Neural cell (in vitro differentiated cells): ENCODE measurements at regions not wholly inside any gene's neighbourhood (a gene's known extent, or its start where the extent isn't known, plus 50 kb on each side); places are given as distances from the start of the nearest gene placed in this dataset.

Experiments
- H2AFZ ChIP-seq: fragments of 200-600, 300-800 bp; sonication (generic), shearing (Covaris generic); 2 replicates; pipeline ENCODE4 v1.6.0; 2014; ENCODE audit warnings: low read depth, mild to moderate bottlenecking, antibody characterized with exemption, low read length, moderate library complexity
- H3F3A ChIP-seq: fragments of 200-600 bp; shearing (Covaris generic); 2 replicates; pipeline ENCODE4 v1.6.1; 2016; ENCODE audit warnings: mild to moderate bottlenecking, moderate library complexity, mixed read lengths, antibody characterized with exemption, low read length; ENCODE audit not compliant: insufficient read depth, poor library complexity, severe bottlenecking
- H3K27ac ChIP-seq: fragments of 200-600, 300-800 bp; sonication (generic), shearing (Covaris generic); 2 replicates; pipeline ENCODE4 v1.5.1; 2014; ENCODE audit warnings: mild to moderate bottlenecking, low read length, moderate library complexity
- H3K27me3 ChIP-seq: fragments of 300-800, 200-600 bp; sonication (generic), shearing (Covaris generic); 2 replicates; pipeline ENCODE4 v1.6.0; 2014; ENCODE audit warnings: mild to moderate bottlenecking, low read depth, low read length, moderate library complexity; ENCODE audit not compliant: insufficient read depth
- H3K36me3 ChIP-seq: fragments of 300-800, 200-600 bp; sonication (generic), shearing (Covaris generic); 2 replicates; pipeline ENCODE4 v1.5.1; 2014; ENCODE audit warnings: mild to moderate bottlenecking, antibody characterized with exemption, low read length, moderate library complexity; ENCODE audit not compliant: insufficient read depth
- H3K4me2 ChIP-seq: fragments of 300-800, 200-600 bp; sonication (generic), shearing (Covaris generic); 2 replicates; pipeline ENCODE4 v1.6.0; 2014; ENCODE audit warnings: mild to moderate bottlenecking, low read length
- H3K4me3 ChIP-seq: fragments of 300-800, 200-600 bp; sonication (generic), shearing (Covaris generic); 2 replicates; pipeline ENCODE4 v1.5.1; 2014; ENCODE audit warnings: mild to moderate bottlenecking, low read length, moderate library complexity
- H3K79me2 ChIP-seq: fragments of 200-600 bp; shearing (Covaris generic); replicated peaks from 2 replicates; pipeline ENCODE4 v1.6.0; 2014; ENCODE audit warnings: mild to moderate bottlenecking, low read length, moderate library complexity; ENCODE audit not compliant: insufficient read depth
- H3K9ac ChIP-seq: fragments of 300-800, 200-600 bp; sonication (generic), shearing (Covaris generic); 2 replicates; pipeline ENCODE4 v1.6.1; 2016; ENCODE audit warnings: mild to moderate bottlenecking, low read length, mixed read lengths
- H3K9me2 ChIP-seq: fragments of 200-600 bp; shearing (Covaris generic); 2 replicates; pipeline ENCODE4 v1.6.1; 2016; ENCODE audit warnings: mild to moderate bottlenecking, low read length, mixed read lengths; ENCODE audit not compliant: insufficient read depth
- H3K9me3 ChIP-seq: fragments of 200-600, 300-800 bp; sonication (generic), shearing (Covaris generic); 2 replicates; pipeline ENCODE4 v1.6.1; 2016; ENCODE audit warnings: mild to moderate bottlenecking, mixed run types, low read length, moderate library complexity, mixed read lengths
- H4K20me1 ChIP-seq: fragments of 200-600 bp; shearing (Covaris generic); 2 replicates; pipeline ENCODE4 v1.6.1; 2016; ENCODE audit warnings: mild to moderate bottlenecking, mixed run types; ENCODE audit not compliant: insufficient read depth
- EP300 ChIP-seq: fragments of 450-650 bp; conservative IDR thresholded peaks from 2 replicates; pipeline ENCODE4 v1.6.1; 2014; ENCODE audit warnings: antibody characterized with exemption, mild to moderate bottlenecking, moderate library complexity; ENCODE audit not compliant: poor library complexity, severe bottlenecking
- EZH2 ChIP-seq: fragments of 200-600, 300-800 bp; shearing (Covaris generic), sonication (generic); IDR thresholded peaks from 2 replicates; pipeline ENCODE4 v1.6.1; 2014; ENCODE audit warnings: antibody characterized with exemption, low read length, borderline replicate concordance, mild to moderate bottlenecking; ENCODE audit not compliant: insufficient read depth, poor library complexity, severe bottlenecking
- MXI1 ChIP-seq: fragments of 450-650 bp; conservative IDR thresholded peaks from 2 replicates; pipeline ENCODE4 v1.6.1; 2014; ENCODE audit warnings: antibody characterized with exemption, mild to moderate bottlenecking; ENCODE audit not compliant: poor library complexity, severe bottlenecking
- POLR2AphosphoS5 ChIP-seq: IDR thresholded peaks from 2 replicates; pipeline ENCODE4 v1.6.1; 2012
- RAD21 ChIP-seq: fragments of 450-650 bp; conservative IDR thresholded peaks from 2 replicates; pipeline ENCODE4 v1.6.1; 2014; ENCODE audit warnings: antibody characterized with exemption, mild to moderate bottlenecking, moderate library complexity
- SMC3 ChIP-seq: fragments of 450-650 bp; conservative IDR thresholded peaks from 2 replicates; pipeline ENCODE4 v1.6.1; 2014; ENCODE audit warnings: antibody characterized with exemption, mild to moderate bottlenecking, moderate library complexity; ENCODE audit not compliant: poor library complexity
- TAF1 ChIP-seq: IDR thresholded peaks from 2 replicates; pipeline ENCODE4 v1.6.1; 2012; ENCODE audit warnings: low read depth
- TF ChIP-seq, protein P1 (sequence below): fragments of 450-650 bp; IDR thresholded peaks from 2 replicates; pipeline ENCODE4 v1.5.1; 2014; ENCODE audit warnings: antibody characterized with exemption, mild to moderate bottlenecking, moderate library complexity; ENCODE audit not compliant: poor library complexity, severe bottlenecking
- TF ChIP-seq, protein P2 (sequence below): IDR thresholded peaks from 2 replicates; pipeline ENCODE4 v1.6.1; 2012; ENCODE audit warnings: borderline replicate concordance

DNA sequence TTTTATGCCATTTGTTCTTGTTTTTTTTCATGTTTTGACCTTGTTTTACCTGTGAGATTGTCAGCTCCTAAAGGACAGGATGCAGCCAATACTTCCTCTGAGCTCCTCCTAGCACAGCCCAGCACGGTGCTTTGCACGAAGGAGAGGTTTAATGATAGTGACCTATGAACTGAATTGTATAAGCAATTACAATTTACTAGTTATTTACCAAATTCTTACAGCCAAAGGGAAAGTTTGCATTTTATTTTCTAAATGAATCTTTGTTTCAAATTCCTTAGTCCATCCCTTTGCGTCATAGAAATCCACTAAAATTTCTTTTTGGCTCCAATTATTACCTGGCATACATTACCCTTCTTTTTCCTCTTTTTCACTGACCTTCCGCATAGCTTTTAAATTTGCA, 326.1 kb downstream of the TDRD15 start:
- no peaks in the 10 kb centered on the region for H3K36me3 ChIP-seq
- H3K9ac ChIP-seq = no peak overlapping the region
- H3K4me3 ChIP-seq = no peak overlapping the region
- H3K79me2 ChIP-seq = no peaks in the 10 kb centered on the region
- no peaks in the 10 kb centered on the region for H4K20me1 ChIP-seq
- H3K27me3 ChIP-seq = no peaks in the 10 kb centered on the region
- no peak overlapping the region for H3K4me2 ChIP-seq
- TF ChIP-seq POLR2AphosphoS5 = no peak
- no peak overlapping the region for H2AFZ ChIP-seq
- peak overlapping the region; percentile 76 for H3K27ac ChIP-seq
- H3K9me2 ChIP-seq = no peaks in the 10 kb centered on the region
- H3K9me3 ChIP-seq = no peaks in the 10 kb centered on the region
- H3F3A ChIP-seq = no peaks in the 10 kb centered on the region

DNA sequence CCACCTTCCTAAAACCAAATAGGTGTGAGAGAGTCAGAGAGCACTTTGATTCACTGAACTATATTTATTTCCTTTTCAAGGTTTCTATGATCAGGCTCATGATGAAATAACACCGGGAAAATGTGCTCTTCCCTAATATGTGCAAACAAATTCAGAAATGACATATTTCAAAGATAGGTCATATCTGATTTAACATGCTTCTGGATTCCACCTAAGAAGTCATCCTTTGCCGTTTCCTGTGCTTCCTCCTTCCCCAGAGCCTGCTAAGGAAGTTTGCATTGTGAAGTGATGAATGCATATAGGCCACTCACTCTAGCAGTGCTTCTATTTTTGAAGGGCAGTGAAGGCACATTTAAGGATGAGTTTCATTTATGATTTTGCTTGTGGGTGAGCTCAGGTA, 327.6 kb downstream of the TDRD15 start:
- Histone ChIP-seq H3K4me3 (no peak overlapping the region), H2AFZ (no peak overlapping the region), H3K79me2 (no peaks in the 10 kb centered on the region), H3K4me2 (no peak overlapping the region), H3K27ac (no peak overlapping the region), H3K9me3 (no peaks in the 10 kb centered on the region), H4K20me1 (no peaks in the 10 kb centered on the region), H3K9me2 (no peaks in the 10 kb centered on the region), H3K36me3 (no peaks in the 10 kb centered on the region), H3F3A (no peaks in the 10 kb centered on the region), H3K27me3 (no peaks in the 10 kb centered on the region), H3K9ac (no peak overlapping the region)
- TF ChIP-seq TAF1 (no peak), EZH2 (no peak), SMC3 (no peak), RAD21 (no peak), POLR2AphosphoS5 (no peak), MXI1 (no peak), EP300 (no peak)
- TF ChIP-seq, protein P1, sequence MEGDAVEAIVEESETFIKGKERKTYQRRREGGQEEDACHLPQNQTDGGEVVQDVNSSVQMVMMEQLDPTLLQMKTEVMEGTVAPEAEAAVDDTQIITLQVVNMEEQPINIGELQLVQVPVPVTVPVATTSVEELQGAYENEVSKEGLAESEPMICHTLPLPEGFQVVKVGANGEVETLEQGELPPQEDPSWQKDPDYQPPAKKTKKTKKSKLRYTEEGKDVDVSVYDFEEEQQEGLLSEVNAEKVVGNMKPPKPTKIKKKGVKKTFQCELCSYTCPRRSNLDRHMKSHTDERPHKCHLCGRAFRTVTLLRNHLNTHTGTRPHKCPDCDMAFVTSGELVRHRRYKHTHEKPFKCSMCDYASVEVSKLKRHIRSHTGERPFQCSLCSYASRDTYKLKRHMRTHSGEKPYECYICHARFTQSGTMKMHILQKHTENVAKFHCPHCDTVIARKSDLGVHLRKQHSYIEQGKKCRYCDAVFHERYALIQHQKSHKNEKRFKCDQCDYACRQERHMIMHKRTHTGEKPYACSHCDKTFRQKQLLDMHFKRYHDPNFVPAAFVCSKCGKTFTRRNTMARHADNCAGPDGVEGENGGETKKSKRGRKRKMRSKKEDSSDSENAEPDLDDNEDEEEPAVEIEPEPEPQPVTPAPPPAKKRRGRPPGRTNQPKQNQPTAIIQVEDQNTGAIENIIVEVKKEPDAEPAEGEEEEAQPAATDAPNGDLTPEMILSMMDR = no peak
- TF ChIP-seq, protein P2, sequence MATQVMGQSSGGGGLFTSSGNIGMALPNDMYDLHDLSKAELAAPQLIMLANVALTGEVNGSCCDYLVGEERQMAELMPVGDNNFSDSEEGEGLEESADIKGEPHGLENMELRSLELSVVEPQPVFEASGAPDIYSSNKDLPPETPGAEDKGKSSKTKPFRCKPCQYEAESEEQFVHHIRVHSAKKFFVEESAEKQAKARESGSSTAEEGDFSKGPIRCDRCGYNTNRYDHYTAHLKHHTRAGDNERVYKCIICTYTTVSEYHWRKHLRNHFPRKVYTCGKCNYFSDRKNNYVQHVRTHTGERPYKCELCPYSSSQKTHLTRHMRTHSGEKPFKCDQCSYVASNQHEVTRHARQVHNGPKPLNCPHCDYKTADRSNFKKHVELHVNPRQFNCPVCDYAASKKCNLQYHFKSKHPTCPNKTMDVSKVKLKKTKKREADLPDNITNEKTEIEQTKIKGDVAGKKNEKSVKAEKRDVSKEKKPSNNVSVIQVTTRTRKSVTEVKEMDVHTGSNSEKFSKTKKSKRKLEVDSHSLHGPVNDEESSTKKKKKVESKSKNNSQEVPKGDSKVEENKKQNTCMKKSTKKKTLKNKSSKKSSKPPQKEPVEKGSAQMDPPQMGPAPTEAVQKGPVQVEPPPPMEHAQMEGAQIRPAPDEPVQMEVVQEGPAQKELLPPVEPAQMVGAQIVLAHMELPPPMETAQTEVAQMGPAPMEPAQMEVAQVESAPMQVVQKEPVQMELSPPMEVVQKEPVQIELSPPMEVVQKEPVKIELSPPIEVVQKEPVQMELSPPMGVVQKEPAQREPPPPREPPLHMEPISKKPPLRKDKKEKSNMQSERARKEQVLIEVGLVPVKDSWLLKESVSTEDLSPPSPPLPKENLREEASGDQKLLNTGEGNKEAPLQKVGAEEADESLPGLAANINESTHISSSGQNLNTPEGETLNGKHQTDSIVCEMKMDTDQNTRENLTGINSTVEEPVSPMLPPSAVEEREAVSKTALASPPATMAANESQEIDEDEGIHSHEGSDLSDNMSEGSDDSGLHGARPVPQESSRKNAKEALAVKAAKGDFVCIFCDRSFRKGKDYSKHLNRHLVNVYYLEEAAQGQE = no peak

DNA sequence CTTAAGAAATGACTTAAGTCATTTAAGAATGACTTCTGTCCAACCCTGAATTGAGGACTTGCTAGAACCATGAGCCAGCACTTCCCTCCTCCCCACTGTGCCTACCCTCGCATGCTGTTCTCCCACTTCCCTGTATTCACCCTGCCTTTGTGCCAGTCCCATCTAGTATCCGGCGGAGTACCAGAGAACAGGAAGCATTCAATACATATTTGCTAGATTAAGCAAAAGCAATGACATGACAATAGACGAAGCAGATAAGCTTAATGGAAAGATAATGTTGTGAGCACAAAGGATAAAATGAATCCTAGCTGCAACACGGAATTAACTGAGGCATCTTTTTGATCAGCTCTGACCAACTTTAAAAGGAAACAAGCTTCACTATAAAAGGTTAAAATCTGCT, 328.5 kb downstream of the TDRD15 start:
- Histone ChIP-seq H3K9me3 (no peaks in the 10 kb centered on the region), H3K4me3 (no peak overlapping the region), H3K79me2 (no peaks in the 10 kb centered on the region), H3K27ac (no peak overlapping the region), H3K4me2 (no peak overlapping the region), H3K9ac (no peak overlapping the region), H3K27me3 (no peaks in the 10 kb centered on the region), H2AFZ (no peak overlapping the region), H4K20me1 (no peaks in the 10 kb centered on the region), H3K9me2 (no peaks in the 10 kb centered on the region), H3K36me3 (no peaks in the 10 kb centered on the region), H3F3A (no peaks in the 10 kb centered on the region)
- TF ChIP-seq RAD21 (no peak), EP300 (no peak), EZH2 (no peak), POLR2AphosphoS5 (no peak), SMC3 (no peak), MXI1 (no peak), TAF1 (no peak)
- TF ChIP-seq, protein P1 = no peak
- TF ChIP-seq, protein P2 = no peak
